Astrocyte (in vitro differentiated cells and primary cell): ENCODE measurements at regions not wholly inside any gene's neighbourhood (a gene's known extent, or its start where the extent isn't known, plus 50 kb on each side); places are given as distances from the start of the nearest gene placed in this dataset.
"Not testable (repeated sequence)": the region's sequence is repeated elsewhere in the genome, so short reads cannot be mapped to it uniquely, and the experiment has no call there.

Experiments used
- DNase-seq: peaks from one replicate; pipeline ENCODE4 v3.0.0-alpha.2; 2010; ENCODE audit warnings: low read depth
- FAIRE-seq: peaks from 2 replicates; lab custom pipeline; 2011; peaks lifted over from hg19 to GRCh38; lab: Jason Lieb, UNC
- H2AFZ ChIP-seq: 2 replicates; pipeline ENCODE4 v1.6.0; 2012; ENCODE audit warnings: low read depth, low read length, inconsistent platforms
- H3K27ac ChIP-seq: 2 replicates; pipeline ENCODE4 v1.5.1; 2011; ENCODE audit warnings: low read depth, low read length, inconsistent platforms
- H3K27me3 ChIP-seq: 2 replicates; pipeline ENCODE4 v1.6.0; 2011; ENCODE audit warnings: low read length, inconsistent platforms; ENCODE audit not compliant: insufficient read depth
- H3K36me3 ChIP-seq: 2 replicates; pipeline ENCODE4 v1.5.1; 2011; ENCODE audit warnings: low read length, inconsistent platforms; ENCODE audit not compliant: insufficient read depth
- H3K4me1 ChIP-seq: 2 replicates; pipeline ENCODE4 v1.5.1; 2011; ENCODE audit warnings: low read length, inconsistent platforms; ENCODE audit not compliant: insufficient read depth
- H3K4me2 ChIP-seq: 2 replicates; pipeline ENCODE4 v1.6.0; 2012; ENCODE audit warnings: low read length, inconsistent platforms
- H3K4me3 ChIP-seq: 2 replicates; pipeline ENCODE4 v1.5.1; 2011; ENCODE audit warnings: low read depth, mild to moderate bottlenecking, low read length, inconsistent platforms; ENCODE audit not compliant: insufficient read depth
- H3K79me2 ChIP-seq: 2 replicates; pipeline ENCODE4 v1.6.0; 2012; ENCODE audit warnings: mild to moderate bottlenecking, low read length, inconsistent platforms; ENCODE audit not compliant: insufficient read depth
- H3K9ac ChIP-seq: 2 replicates; pipeline ENCODE4 v1.6.0; 2012; ENCODE audit warnings: mild to moderate bottlenecking, low read length, inconsistent platforms
- H3K9me3 ChIP-seq: 2 replicates; pipeline ENCODE4 v1.5.1; 2012; ENCODE audit warnings: low read depth, mild to moderate bottlenecking, low read length, inconsistent platforms; ENCODE audit not compliant: insufficient read depth
- H4K20me1 ChIP-seq: 2 replicates; pipeline ENCODE4 v1.6.0; 2012; ENCODE audit warnings: low read length, inconsistent platforms; ENCODE audit not compliant: insufficient read depth
- H3K27ac Mint-ChIP-seq: one replicate; pipeline ENCODE4 v1.8.0; 2021; ENCODE audit warnings: mild to moderate bottlenecking, mixed read lengths; ENCODE audit not compliant: unreplicated experiment
- H3K27me3 Mint-ChIP-seq: one replicate; pipeline ENCODE4 v1.8.0; 2021; ENCODE audit warnings: low read depth, mixed read lengths; ENCODE audit not compliant: unreplicated experiment
- H3K36me3 Mint-ChIP-seq: one replicate; pipeline ENCODE4 v1.8.0; 2021; ENCODE audit warnings: low read depth, mixed read lengths; ENCODE audit not compliant: unreplicated experiment
- H3K4me1 Mint-ChIP-seq: one replicate; pipeline ENCODE4 v1.8.0; 2021; ENCODE audit warnings: low read depth, mixed read lengths; ENCODE audit not compliant: unreplicated experiment
- H3K4me3 Mint-ChIP-seq: one replicate; pipeline ENCODE4 v1.8.0; 2021; ENCODE audit warnings: mild to moderate bottlenecking, moderate library complexity, mixed read lengths; ENCODE audit not compliant: unreplicated experiment
- H3K9me3 Mint-ChIP-seq: one replicate; pipeline ENCODE4 v1.8.0; 2021; ENCODE audit warnings: mild to moderate bottlenecking, mixed read lengths; ENCODE audit not compliant: unreplicated experiment
- EZH2 ChIP-seq: IDR thresholded peaks from 2 replicates; pipeline ENCODE4 v1.6.1; 2012; ENCODE audit warnings: mild to moderate bottlenecking, low read length, inconsistent platforms; ENCODE audit not compliant: insufficient read depth
- TF ChIP-seq, protein P1 (sequence below): IDR thresholded peaks from 2 replicates; pipeline ENCODE4 v1.5.1; 2011; ENCODE audit warnings: low read depth, mild to moderate bottlenecking, inconsistent platforms, low read length, moderate library complexity; ENCODE audit not compliant: insufficient read depth

DNA sequence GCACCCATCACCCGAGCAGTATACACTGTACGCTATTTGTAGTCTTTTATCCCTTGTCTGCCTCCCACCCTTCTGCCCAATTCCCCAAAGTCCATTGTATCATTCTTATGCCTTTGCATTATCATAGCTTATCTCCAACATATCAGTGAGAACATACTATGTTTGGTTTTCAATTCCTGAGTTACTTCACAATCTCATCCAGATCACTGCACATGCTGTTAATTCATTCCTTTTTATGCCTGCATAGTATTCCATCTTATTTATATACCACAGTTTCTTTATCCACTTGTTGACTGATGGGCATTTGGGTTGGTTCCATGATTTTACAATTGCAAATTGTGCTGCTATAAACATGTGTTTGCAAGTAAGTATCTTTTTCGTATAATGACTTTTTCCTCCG lies 564.7 kb upstream of the NECTIN3 start:
- FAIRE-seq: no peak
- H3K27me3 Mint-ChIP-seq: no peaks in the 10 kb centered on the region

DNA sequence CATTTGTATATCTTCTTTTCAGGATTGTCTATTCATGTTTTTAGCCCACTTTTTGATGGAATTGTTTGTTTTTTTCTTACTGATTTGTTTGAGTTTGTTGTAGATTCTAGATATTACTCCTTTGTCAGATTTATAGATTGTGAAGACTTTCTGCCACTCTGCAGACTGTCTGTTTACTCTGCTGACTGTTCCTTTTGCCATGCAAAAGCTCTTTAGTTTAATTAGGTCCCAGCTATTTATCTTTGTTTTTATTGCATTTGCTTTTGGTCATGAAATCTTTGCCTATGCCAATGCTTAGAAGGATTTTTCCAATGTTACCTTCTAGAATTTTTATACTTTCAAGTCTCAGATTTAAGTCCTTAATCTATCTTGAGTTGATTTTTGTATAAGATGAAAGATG lies 564.0 kb upstream of the NECTIN3 start:
- not testable (repeated sequence) for H3K9me3 Mint-ChIP-seq, H3K4me1 Mint-ChIP-seq, FAIRE-seq

More for the DNA sequence above, 564.7 kb upstream of the NECTIN3 start:
- Histone ChIP-seq H3K27me3 (no peaks in the 10 kb centered on the region), H4K20me1 (no peaks in the 10 kb centered on the region), H3K27ac (no peak overlapping the region), H2AFZ (no peak overlapping the region), H3K4me2 (no peak overlapping the region), H3K9me3 (no peaks in the 10 kb centered on the region), H3K79me2 (no peaks in the 10 kb centered on the region), H3K4me3 (no peak overlapping the region), H3K4me1 (no peaks in the 10 kb centered on the region), H3K9ac (no peak overlapping the region), H3K36me3 (no peaks in the 10 kb centered on the region)
- Mint-ChIP-seq H3K36me3 (no peaks in the 10 kb centered on the region), H3K4me1 (no peaks in the 10 kb centered on the region), H3K9me3 (peaks cover 9% of the 10 kb centered on the region), H3K4me3 (no peak overlapping the region), H3K27ac (no peak overlapping the region)
- DNase-seq: no peak
- TF ChIP-seq EZH2: no peak
- TF ChIP-seq, protein P1, sequence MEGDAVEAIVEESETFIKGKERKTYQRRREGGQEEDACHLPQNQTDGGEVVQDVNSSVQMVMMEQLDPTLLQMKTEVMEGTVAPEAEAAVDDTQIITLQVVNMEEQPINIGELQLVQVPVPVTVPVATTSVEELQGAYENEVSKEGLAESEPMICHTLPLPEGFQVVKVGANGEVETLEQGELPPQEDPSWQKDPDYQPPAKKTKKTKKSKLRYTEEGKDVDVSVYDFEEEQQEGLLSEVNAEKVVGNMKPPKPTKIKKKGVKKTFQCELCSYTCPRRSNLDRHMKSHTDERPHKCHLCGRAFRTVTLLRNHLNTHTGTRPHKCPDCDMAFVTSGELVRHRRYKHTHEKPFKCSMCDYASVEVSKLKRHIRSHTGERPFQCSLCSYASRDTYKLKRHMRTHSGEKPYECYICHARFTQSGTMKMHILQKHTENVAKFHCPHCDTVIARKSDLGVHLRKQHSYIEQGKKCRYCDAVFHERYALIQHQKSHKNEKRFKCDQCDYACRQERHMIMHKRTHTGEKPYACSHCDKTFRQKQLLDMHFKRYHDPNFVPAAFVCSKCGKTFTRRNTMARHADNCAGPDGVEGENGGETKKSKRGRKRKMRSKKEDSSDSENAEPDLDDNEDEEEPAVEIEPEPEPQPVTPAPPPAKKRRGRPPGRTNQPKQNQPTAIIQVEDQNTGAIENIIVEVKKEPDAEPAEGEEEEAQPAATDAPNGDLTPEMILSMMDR: no peak

DNA sequence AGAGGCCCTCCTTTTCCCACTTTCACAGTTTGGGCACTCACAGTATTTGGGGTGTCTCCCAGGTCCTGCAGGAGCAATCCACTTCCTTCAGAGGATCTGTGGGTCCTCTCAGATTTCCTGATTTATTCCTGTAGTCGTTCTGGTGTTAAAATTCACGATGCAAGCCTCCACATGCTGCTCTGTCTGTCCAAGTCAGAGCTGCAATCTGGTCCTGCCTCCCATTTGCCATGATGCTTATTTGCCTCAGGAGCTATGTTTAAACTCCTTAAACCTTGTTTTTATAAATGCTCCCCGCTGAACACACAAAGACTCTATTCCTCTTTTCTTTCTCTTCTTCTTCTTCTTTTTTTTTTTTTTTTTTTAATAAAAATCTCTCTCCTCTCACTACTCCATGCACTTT lies 558.7 kb upstream of the NECTIN3 start:
- no peaks in the 10 kb centered on the region for H3K36me3 Mint-ChIP-seq
- Histone ChIP-seq H3K4me1 (no peaks in the 10 kb centered on the region), H3K27me3 (no peaks in the 10 kb centered on the region), H3K4me2 (no peak overlapping the region), H3K9me3 (no peaks in the 10 kb centered on the region), H4K20me1 (no peaks in the 10 kb centered on the region), H3K79me2 (no peaks in the 10 kb centered on the region), H3K27ac (no peak overlapping the region), H3K4me3 (no peak overlapping the region), H2AFZ (peak overlapping the region; percentile 4), H3K36me3 (no peaks in the 10 kb centered on the region), H3K9ac (no peak overlapping the region)
- no peak overlapping the region for H3K27ac Mint-ChIP-seq
- H3K4me1 Mint-ChIP-seq: no peaks in the 10 kb centered on the region
- peaks cover 8% of the 10 kb centered on the region for H3K9me3 Mint-ChIP-seq
- no peaks in the 10 kb centered on the region for H3K27me3 Mint-ChIP-seq
- DNase-seq: no peak
- no peak overlapping the region for H3K4me3 Mint-ChIP-seq
- no peak for TF ChIP-seq EZH2
- TF ChIP-seq, protein P1: no peak
- no peak for FAIRE-seq

More for the DNA sequence above, 564.0 kb upstream of the NECTIN3 start:
- H3K4me3 ChIP-seq, H4K20me1 ChIP-seq, H3K9ac ChIP-seq, H3K4me3 Mint-ChIP-seq, H3K4me1 ChIP-seq, H3K79me2 ChIP-seq, H3K27ac Mint-ChIP-seq, H3K36me3 Mint-ChIP-seq, H3K36me3 ChIP-seq, H3K27me3 Mint-ChIP-seq, DNase-seq, H3K27ac ChIP-seq, H3K27me3 ChIP-seq, H2AFZ ChIP-seq, H3K4me2 ChIP-seq, H3K9me3 ChIP-seq: not testable (repeated sequence)
